WTC11 (cell line): ENCODE measurements at regions not wholly inside any gene's neighbourhood (a gene's known extent, or its start where the extent isn't known, plus 50 kb on each side); places are given as distances from the start of the nearest gene placed in this dataset.

ENCODE experiments used
- ATAC-seq: fragments of 200-7000 bp; cut with Tn5 transposase; 2 replicates; pipeline ENCODE4 v1.10.0; 2021; ENCODE audit warnings: mild to moderate bottlenecking, moderate library complexity
- CTCF ChIA-PET: fragments of 300-600 bp; sonication (Branson Sonifier 250); formaldehyde crosslinking; loops from one replicate; lab custom pipeline; 2021; ENCODE audit warnings: antibody characterized with exemption; lab: Charles Lee
- POLR2A ChIA-PET: fragments of 350-600 bp; sonication (Branson Sonifier 250); formaldehyde crosslinking; loops from one replicate; lab custom pipeline; 2021; ENCODE audit warnings: antibody characterized with exemption; lab: Charles Lee
- DNase-seq: peaks from one replicate; pipeline ENCODE4 v3.0.0; 2021; ENCODE audit warnings: low spot score
- H3K27ac Mint-ChIP-seq: 2 replicates; pipeline ENCODE4 v1.8.0; 2021; ENCODE audit warnings: mixed read lengths
- H3K27me3 Mint-ChIP-seq: 2 replicates; pipeline ENCODE4 v1.8.0; 2021; ENCODE audit warnings: low read depth, mild to moderate bottlenecking, moderate library complexity, mixed read lengths
- H3K36me3 Mint-ChIP-seq: 2 replicates; pipeline ENCODE4 v1.8.0; 2021; ENCODE audit warnings: mixed read lengths
- H3K4me1 Mint-ChIP-seq: 2 replicates; pipeline ENCODE4 v1.8.0; 2022; ENCODE audit warnings: mixed read lengths
- H3K4me3 Mint-ChIP-seq: 2 replicates; pipeline ENCODE4 v1.8.0; 2021; ENCODE audit warnings: mild to moderate bottlenecking, moderate library complexity, mixed read lengths
- H3K9me3 Mint-ChIP-seq: 2 replicates; pipeline ENCODE4 v1.8.0; 2021; ENCODE audit warnings: mixed read lengths
- CBFB ChIP-seq: sonication (generic); formaldehyde crosslinking; IDR thresholded peaks from 2 replicates; pipeline ENCODE4 v1.8.1; 2022; ENCODE audit warnings: mild to moderate bottlenecking, low read depth, missing genetic modification reagents
- ELF4 ChIP-seq: sonication (generic); formaldehyde crosslinking; IDR thresholded peaks from 2 replicates; pipeline ENCODE4 v1.8.1; 2022; ENCODE audit warnings: low read depth, mild to moderate bottlenecking, moderate library complexity, missing genetic modification reagents
- ESRRA ChIP-seq: sonication (generic); formaldehyde crosslinking; IDR thresholded peaks from 2 replicates; pipeline ENCODE4 v1.8.1; 2022; ENCODE audit warnings: mild to moderate bottlenecking, missing genetic modification reagents, borderline replicate concordance
- ETV6 ChIP-seq: sonication (generic); formaldehyde crosslinking; IDR thresholded peaks from 2 replicates; pipeline ENCODE4 v1.8.1; 2022; ENCODE audit warnings: mild to moderate bottlenecking, missing genetic modification reagents
- FOXK1 ChIP-seq: sonication (generic); formaldehyde crosslinking; IDR thresholded peaks from 2 replicates; pipeline ENCODE4 v1.8.0; 2022; ENCODE audit warnings: mild to moderate bottlenecking, moderate library complexity, missing genetic modification reagents
- FOXP1 ChIP-seq: sonication (generic); formaldehyde crosslinking; IDR thresholded peaks from 2 replicates; pipeline ENCODE4 v1.8.0; 2022; ENCODE audit warnings: missing genetic modification reagents, mild to moderate bottlenecking, moderate library complexity, borderline replicate concordance
- GTF2I ChIP-seq: fragments of 250-450 bp; sonication (Bioruptor Pico); conservative IDR thresholded peaks from 2 replicates; pipeline ENCODE4 v1.4.0; 2021; ENCODE audit warnings: mild to moderate bottlenecking
- JUN ChIP-seq: sonication (generic); formaldehyde crosslinking; IDR thresholded peaks from 2 replicates; pipeline ENCODE4 v1.8.0; 2023; ENCODE audit warnings: mild to moderate bottlenecking, missing genetic modification reagents
- MXD4 ChIP-seq: fragments of 250-450 bp; sonication (Bioruptor Pico); IDR thresholded peaks from 2 replicates; pipeline ENCODE4 v1.8.0; 2021; ENCODE audit warnings: mild to moderate bottlenecking, moderate library complexity, borderline replicate concordance
- MYBL2 ChIP-seq: sonication (generic); formaldehyde crosslinking; IDR thresholded peaks from 2 replicates; pipeline ENCODE4 v1.8.1; 2023; ENCODE audit warnings: mild to moderate bottlenecking, moderate library complexity, missing genetic modification reagents
- NFYB ChIP-seq: sonication (generic); formaldehyde crosslinking; conservative IDR thresholded peaks from 2 replicates; pipeline ENCODE4 v1.8.0; 2022; ENCODE audit warnings: low read depth, missing genetic modification reagents
- NR2C2 ChIP-seq: sonication (generic); formaldehyde crosslinking; IDR thresholded peaks from 2 replicates; pipeline ENCODE4 v1.8.0; 2022; ENCODE audit warnings: mild to moderate bottlenecking, missing genetic modification reagents
- PRRX2 ChIP-seq: fragments of 250-450 bp; sonication (Bioruptor Pico); IDR thresholded peaks from 2 replicates; pipeline ENCODE4 v1.8.0; 2021; ENCODE audit warnings: mild to moderate bottlenecking
- SOX15 ChIP-seq: fragments of 250-450 bp; sonication (Bioruptor Pico); IDR thresholded peaks from 2 replicates; pipeline ENCODE4 v1.9.0; 2021; ENCODE audit warnings: mild to moderate bottlenecking
- TEAD4 ChIP-seq: sonication (generic); formaldehyde crosslinking; IDR thresholded peaks from 2 replicates; pipeline ENCODE4 v1.8.0; 2022; ENCODE audit warnings: mild to moderate bottlenecking, missing genetic modification reagents
- ZNF121 ChIP-seq: sonication (generic); formaldehyde crosslinking; IDR thresholded peaks from 2 replicates; pipeline ENCODE4 v1.8.0; 2023; ENCODE audit warnings: missing genetic modification reagents
- ZNF138 ChIP-seq: sonication (generic); formaldehyde crosslinking; conservative IDR thresholded peaks from 2 replicates; pipeline ENCODE4 v1.8.1; 2022; ENCODE audit warnings: mild to moderate bottlenecking, moderate library complexity, missing genetic modification reagents
- ZNF232 ChIP-seq: sonication (generic); formaldehyde crosslinking; IDR thresholded peaks from 2 replicates; pipeline ENCODE4 v1.8.0; 2022; ENCODE audit warnings: mild to moderate bottlenecking, missing genetic modification reagents
- ZNF396 ChIP-seq: fragments of 250-450 bp; sonication (Bioruptor Pico); IDR thresholded peaks from 2 replicates; pipeline ENCODE4 v1.8.0; 2021; ENCODE audit warnings: mild to moderate bottlenecking, moderate library complexity, borderline replicate concordance
- ZNF416 ChIP-seq: fragments of 250-450 bp; sonication (Bioruptor Pico); IDR thresholded peaks from 2 replicates; pipeline ENCODE4 v1.9.0; 2021; ENCODE audit warnings: mild to moderate bottlenecking, inconsistent platforms
- TF ChIP-seq, protein P1 (sequence below): fragments of 250-450 bp; sonication (Bioruptor Pico); IDR thresholded peaks from 2 replicates; pipeline ENCODE4 v1.9.0; 2021; ENCODE audit warnings: moderate library complexity, mild to moderate bottlenecking, inconsistent platforms, borderline replicate concordance
- TF ChIP-seq, protein P2 (sequence below): fragments of 200-600 bp; IDR thresholded peaks from 2 replicates; pipeline ENCODE4 v1.8.0; 2022; ENCODE audit warnings: antibody characterized with exemption
- TF ChIP-seq, protein P3 (sequence below): sonication (generic); formaldehyde crosslinking; IDR thresholded peaks from 2 replicates; pipeline ENCODE4 v1.8.1; 2022; ENCODE audit warnings: mild to moderate bottlenecking, missing genetic modification reagents, moderate library complexity, borderline replicate concordance
- TF ChIP-seq, protein P4 (sequence below): sonication (generic); formaldehyde crosslinking; IDR thresholded peaks from 2 replicates; pipeline ENCODE4 v1.8.0; 2022; ENCODE audit warnings: mild to moderate bottlenecking, missing genetic modification reagents
- TF ChIP-seq, protein P5 (sequence below): sonication (generic); formaldehyde crosslinking; IDR thresholded peaks from 2 replicates; pipeline ENCODE4 v1.8.0; 2023; ENCODE audit warnings: missing genetic modification reagents, mild to moderate bottlenecking, borderline replicate concordance

DNA sequence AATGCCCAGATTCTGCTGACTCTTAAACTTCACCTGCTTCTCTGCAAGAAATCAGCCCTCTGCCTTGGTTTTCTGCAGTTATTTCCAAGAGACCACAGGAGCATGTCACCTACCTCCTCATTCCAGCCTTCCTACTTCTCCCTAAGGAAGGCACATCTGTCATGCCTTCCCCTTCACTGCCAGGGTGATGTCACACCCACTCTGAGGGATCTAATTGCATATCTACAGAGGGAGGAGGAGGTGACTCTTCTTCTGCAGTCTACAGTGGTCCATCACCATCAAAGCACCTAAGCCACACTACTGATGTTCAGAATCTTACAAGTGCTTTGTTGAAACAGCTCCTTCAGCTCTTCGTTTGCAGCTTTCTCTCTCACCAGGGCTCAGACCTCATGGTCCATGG is 275.5 kb downstream of the FGFR2 start:
- H3K27ac Mint-ChIP-seq = no peak overlapping the region
- ChIA-PET CTCF (no interaction called here), POLR2A (no interaction called here)
- H3K4me3 Mint-ChIP-seq = no peak overlapping the region
- TF ChIP-seq FOXP1 (CRISPR knock-in tag) = no peak
- TF ChIP-seq, protein P1, sequence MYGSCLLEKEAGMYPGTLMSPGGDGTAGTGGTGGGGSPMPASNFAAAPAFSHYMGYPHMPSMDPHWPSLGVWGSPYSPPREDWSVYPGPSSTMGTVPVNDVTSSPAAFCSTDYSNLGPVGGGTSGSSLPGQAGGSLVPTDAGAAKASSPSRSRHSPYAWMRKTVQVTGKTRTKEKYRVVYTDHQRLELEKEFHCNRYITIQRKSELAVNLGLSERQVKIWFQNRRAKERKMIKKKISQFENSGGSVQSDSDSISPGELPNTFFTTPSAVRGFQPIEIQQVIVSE (CRISPR knock-in tag) = no peak
- no peak for TF ChIP-seq NR2C2 (CRISPR knock-in tag)
- no peak for TF ChIP-seq ESRRA
- TF ChIP-seq ZNF416 (CRISPR knock-in tag) = no peak
- no peak for TF ChIP-seq PRRX2 (CRISPR knock-in tag)
- TF ChIP-seq TEAD4 (CRISPR knock-in tag) = no peak
- H3K4me1 Mint-ChIP-seq = peaks cover 12% of the 10 kb centered on the region
- ATAC-seq = no peak
- no peaks in the 10 kb centered on the region; the same call in 1 of the 2 replicates for H3K27me3 Mint-ChIP-seq
- no peak for DNase-seq
- H3K36me3 Mint-ChIP-seq = peaks cover 9% of the 10 kb centered on the region; the same call in 1 of the 2 replicates
- peaks cover 24% of the 10 kb centered on the region for H3K9me3 Mint-ChIP-seq

DNA sequence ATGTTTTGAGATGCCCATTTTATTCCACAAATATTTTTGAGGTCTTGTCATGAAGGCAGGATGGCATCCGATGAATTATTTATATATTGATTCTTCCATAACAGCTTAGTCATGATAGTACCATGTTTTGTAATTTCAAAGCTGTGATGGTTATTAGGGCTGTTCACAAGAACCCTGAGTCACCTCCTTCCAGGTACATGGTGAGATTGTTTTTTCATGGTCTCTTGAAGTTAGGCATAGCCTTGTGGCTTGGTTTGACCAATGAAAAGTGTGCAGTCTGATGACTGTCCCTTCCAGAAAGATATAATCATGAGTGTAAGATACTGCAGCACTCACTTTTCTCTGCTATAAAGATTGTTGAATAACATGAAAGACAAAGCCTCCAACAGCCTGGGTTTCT is 274.8 kb downstream of the FGFR2 start:
- H3K4me3 Mint-ChIP-seq = no peak overlapping the region
- ChIA-PET POLR2A (no interaction called here), CTCF (no interaction called here)
- DNase-seq (no peak), ATAC-seq (no peak)
- peaks cover 9% of the 10 kb centered on the region; the same call in 1 of the 2 replicates for H3K36me3 Mint-ChIP-seq
- H3K4me1 Mint-ChIP-seq = peaks cover 12% of the 10 kb centered on the region
- no peak for TF ChIP-seq ZNF396 (CRISPR knock-in tag)
- TF ChIP-seq ZNF138 (CRISPR knock-in tag) = no peak
- TF ChIP-seq, protein P2, sequence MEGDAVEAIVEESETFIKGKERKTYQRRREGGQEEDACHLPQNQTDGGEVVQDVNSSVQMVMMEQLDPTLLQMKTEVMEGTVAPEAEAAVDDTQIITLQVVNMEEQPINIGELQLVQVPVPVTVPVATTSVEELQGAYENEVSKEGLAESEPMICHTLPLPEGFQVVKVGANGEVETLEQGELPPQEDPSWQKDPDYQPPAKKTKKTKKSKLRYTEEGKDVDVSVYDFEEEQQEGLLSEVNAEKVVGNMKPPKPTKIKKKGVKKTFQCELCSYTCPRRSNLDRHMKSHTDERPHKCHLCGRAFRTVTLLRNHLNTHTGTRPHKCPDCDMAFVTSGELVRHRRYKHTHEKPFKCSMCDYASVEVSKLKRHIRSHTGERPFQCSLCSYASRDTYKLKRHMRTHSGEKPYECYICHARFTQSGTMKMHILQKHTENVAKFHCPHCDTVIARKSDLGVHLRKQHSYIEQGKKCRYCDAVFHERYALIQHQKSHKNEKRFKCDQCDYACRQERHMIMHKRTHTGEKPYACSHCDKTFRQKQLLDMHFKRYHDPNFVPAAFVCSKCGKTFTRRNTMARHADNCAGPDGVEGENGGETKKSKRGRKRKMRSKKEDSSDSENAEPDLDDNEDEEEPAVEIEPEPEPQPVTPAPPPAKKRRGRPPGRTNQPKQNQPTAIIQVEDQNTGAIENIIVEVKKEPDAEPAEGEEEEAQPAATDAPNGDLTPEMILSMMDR = no peak
- TF ChIP-seq GTF2I (CRISPR knock-in tag) = no peak
- TF ChIP-seq, protein P3, sequence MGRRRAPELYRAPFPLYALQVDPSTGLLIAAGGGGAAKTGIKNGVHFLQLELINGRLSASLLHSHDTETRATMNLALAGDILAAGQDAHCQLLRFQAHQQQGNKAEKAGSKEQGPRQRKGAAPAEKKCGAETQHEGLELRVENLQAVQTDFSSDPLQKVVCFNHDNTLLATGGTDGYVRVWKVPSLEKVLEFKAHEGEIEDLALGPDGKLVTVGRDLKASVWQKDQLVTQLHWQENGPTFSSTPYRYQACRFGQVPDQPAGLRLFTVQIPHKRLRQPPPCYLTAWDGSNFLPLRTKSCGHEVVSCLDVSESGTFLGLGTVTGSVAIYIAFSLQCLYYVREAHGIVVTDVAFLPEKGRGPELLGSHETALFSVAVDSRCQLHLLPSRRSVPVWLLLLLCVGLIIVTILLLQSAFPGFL (CRISPR knock-in tag) = no peak
- TF ChIP-seq CBFB (CRISPR knock-in tag) = no peak
- TF ChIP-seq ETV6 = no peak
- no peak for TF ChIP-seq ZNF121 (CRISPR knock-in tag)
- TF ChIP-seq, protein P4, sequence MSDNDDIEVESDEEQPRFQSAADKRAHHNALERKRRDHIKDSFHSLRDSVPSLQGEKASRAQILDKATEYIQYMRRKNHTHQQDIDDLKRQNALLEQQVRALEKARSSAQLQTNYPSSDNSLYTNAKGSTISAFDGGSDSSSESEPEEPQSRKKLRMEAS (CRISPR knock-in tag) = no peak
- TF ChIP-seq MYBL2 = no peak
- TF ChIP-seq ELF4 (CRISPR knock-in tag) = no peak
- TF ChIP-seq MXD4 (CRISPR knock-in tag) = no peak
- no peak for TF ChIP-seq FOXK1 (CRISPR knock-in tag)
- TF ChIP-seq NFYB (CRISPR knock-in tag) = no peak
- TF ChIP-seq JUN (CRISPR knock-in tag) = no peak
- TF ChIP-seq, protein P5, sequence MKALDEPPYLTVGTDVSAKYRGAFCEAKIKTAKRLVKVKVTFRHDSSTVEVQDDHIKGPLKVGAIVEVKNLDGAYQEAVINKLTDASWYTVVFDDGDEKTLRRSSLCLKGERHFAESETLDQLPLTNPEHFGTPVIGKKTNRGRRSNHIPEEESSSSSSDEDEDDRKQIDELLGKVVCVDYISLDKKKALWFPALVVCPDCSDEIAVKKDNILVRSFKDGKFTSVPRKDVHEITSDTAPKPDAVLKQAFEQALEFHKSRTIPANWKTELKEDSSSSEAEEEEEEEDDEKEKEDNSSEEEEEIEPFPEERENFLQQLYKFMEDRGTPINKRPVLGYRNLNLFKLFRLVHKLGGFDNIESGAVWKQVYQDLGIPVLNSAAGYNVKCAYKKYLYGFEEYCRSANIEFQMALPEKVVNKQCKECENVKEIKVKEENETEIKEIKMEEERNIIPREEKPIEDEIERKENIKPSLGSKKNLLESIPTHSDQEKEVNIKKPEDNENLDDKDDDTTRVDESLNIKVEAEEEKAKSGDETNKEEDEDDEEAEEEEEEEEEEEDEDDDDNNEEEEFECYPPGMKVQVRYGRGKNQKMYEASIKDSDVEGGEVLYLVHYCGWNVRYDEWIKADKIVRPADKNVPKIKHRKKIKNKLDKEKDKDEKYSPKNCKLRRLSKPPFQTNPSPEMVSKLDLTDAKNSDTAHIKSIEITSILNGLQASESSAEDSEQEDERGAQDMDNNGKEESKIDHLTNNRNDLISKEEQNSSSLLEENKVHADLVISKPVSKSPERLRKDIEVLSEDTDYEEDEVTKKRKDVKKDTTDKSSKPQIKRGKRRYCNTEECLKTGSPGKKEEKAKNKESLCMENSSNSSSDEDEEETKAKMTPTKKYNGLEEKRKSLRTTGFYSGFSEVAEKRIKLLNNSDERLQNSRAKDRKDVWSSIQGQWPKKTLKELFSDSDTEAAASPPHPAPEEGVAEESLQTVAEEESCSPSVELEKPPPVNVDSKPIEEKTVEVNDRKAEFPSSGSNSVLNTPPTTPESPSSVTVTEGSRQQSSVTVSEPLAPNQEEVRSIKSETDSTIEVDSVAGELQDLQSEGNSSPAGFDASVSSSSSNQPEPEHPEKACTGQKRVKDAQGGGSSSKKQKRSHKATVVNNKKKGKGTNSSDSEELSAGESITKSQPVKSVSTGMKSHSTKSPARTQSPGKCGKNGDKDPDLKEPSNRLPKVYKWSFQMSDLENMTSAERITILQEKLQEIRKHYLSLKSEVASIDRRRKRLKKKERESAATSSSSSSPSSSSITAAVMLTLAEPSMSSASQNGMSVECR (CRISPR knock-in tag) = no peak
- TF ChIP-seq ZNF232 (CRISPR knock-in tag) = no peak
- TF ChIP-seq SOX15 (CRISPR knock-in tag) = no peak
- TF ChIP-seq, all 79 proteins: peak for 0
- peaks cover 19% of the 10 kb centered on the region for H3K9me3 Mint-ChIP-seq
- H3K27me3 Mint-ChIP-seq = no peaks in the 10 kb centered on the region; the same call in 1 of the 2 replicates
- no peak overlapping the region for H3K27ac Mint-ChIP-seq
